ENCODE measurements at regions not wholly inside any gene's neighbourhood (a gene's known extent, or its start where the extent isn't known, plus 50 kb on each side); places are given as distances from the start of the nearest gene placed in this dataset.
"Not testable (repeated sequence)": the region's sequence is repeated elsewhere in the genome, so short reads cannot be mapped to it uniquely, and the experiment has no call there.

GRCh38 chr7:4479367-4480039, 202.6 kb upstream of the FOXK1 start:
- DNase-seq (ENCODE audit: low read depth), result peak; percentile 83
- TF ChIP-seq POLR2A (IDR thresholded peaks at IDR 0.05; ENCODE audit: extremely low read depth, insufficient read length) (no peak), CTCF (IDR thresholded peaks at IDR 0.05; ENCODE audit: low read depth, low read length) (peak; percentile 65), MYC (IDR thresholded peaks at IDR 0.05; ENCODE audit: low read depth, low read length) (no peak; the same call in 1 of the 2 replicates)
- TF ChIP-seq, protein P1, sequence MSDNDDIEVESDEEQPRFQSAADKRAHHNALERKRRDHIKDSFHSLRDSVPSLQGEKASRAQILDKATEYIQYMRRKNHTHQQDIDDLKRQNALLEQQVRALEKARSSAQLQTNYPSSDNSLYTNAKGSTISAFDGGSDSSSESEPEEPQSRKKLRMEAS (IDR thresholded peaks at IDR 0.05; ENCODE audit: low read depth, low read length), result peak; percentile 39
- no peak overlapping the region for H3K4me3 ChIP-seq (ENCODE audit: low read depth, low read length)

DNA sequence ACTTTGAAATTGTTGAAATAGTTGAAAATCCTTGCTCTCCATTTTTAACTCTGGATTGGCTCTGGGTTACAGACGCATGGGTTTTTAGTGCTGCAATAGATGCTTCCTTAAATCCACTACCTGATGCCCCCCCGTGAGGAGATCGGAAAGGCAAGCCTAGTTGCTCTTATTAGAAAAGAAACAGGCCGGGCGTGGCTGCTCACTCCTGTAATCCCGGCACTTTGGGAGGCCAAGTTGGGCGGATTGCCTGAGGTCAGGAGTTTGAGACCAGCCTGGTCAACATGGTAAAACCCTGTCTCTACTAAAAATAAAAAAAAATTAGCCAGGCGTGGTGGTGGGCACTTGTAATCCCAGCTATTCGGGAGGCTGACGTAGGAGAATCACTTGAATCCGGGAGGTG, 202.0 kb upstream of the FOXK1 start:
- not testable (repeated sequence) for H3K4me3 ChIP-seq (ENCODE audit: low read depth, low read length); DNase-seq (ENCODE audit: low read depth)

DNA sequence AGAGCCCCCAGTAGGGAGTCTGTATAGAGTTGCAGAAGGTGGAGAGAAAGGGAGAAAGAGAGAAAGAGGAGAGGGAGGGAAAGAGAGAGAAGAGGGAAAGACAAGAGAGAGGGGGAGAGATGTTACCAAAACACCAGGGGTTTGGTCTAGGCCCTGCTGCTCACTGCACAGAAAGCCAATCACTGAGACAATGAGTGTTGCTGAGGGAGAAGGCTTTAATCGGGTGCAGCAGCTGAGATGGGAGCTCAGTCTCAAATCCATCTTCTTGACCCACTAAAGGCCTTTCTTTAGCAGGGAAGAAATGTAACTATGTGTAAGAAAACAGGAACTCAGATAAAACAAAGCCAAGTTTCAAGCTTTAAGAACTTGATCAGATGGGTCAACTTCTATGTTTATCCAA, 198.2 kb upstream of the FOXK1 start:
- H3K4me3 ChIP-seq (ENCODE audit: low read depth, low read length), result no peak overlapping the region
- no peak for DNase-seq (ENCODE audit: low read depth)
- TF ChIP-seq POLR2A (IDR thresholded peaks at IDR 0.05; ENCODE audit: extremely low read depth, insufficient read length), result no peak
- TF ChIP-seq, protein P1 (IDR thresholded peaks at IDR 0.05; ENCODE audit: low read depth, low read length), result no peak
- TF ChIP-seq CTCF (IDR thresholded peaks at IDR 0.05; ENCODE audit: low read depth, low read length), result no peak
- TF ChIP-seq MYC (IDR thresholded peaks at IDR 0.05; ENCODE audit: low read depth, low read length), result no peak

- H3K4me3 ChIP-seq (ENCODE audit: low read depth, low read length), result no peak overlapping the region
- TF ChIP-seq CTCF (IDR thresholded peaks at IDR 0.05; ENCODE audit: low read depth, low read length), result no peak
- no peak for TF ChIP-seq POLR2A (IDR thresholded peaks at IDR 0.05; ENCODE audit: extremely low read depth, insufficient read length)
- no peak for TF ChIP-seq MYC (IDR thresholded peaks at IDR 0.05; ENCODE audit: low read depth, low read length)
- TF ChIP-seq, protein P1 (IDR thresholded peaks at IDR 0.05; ENCODE audit: low read depth, low read length), result no peak
- DNase-seq (ENCODE audit: low read depth), result no peak
Measured at GRCh38 chr7:4484545-4484944, 197.6 kb upstream of the FOXK1 start.

- TF ChIP-seq CTCF (IDR thresholded peaks at IDR 0.05; ENCODE audit: low read depth, low read length) (no peak), MYC (IDR thresholded peaks at IDR 0.05; ENCODE audit: low read depth, low read length) (no peak), POLR2A (IDR thresholded peaks at IDR 0.05; ENCODE audit: extremely low read depth, insufficient read length) (no peak)
- TF ChIP-seq, protein P1 (IDR thresholded peaks at IDR 0.05; ENCODE audit: low read depth, low read length), result no peak
- DNase-seq (ENCODE audit: low read depth), result no peak
Measured at GRCh38 chr7:4486907-4487306, 195.2 kb upstream of the FOXK1 start.

DNA sequence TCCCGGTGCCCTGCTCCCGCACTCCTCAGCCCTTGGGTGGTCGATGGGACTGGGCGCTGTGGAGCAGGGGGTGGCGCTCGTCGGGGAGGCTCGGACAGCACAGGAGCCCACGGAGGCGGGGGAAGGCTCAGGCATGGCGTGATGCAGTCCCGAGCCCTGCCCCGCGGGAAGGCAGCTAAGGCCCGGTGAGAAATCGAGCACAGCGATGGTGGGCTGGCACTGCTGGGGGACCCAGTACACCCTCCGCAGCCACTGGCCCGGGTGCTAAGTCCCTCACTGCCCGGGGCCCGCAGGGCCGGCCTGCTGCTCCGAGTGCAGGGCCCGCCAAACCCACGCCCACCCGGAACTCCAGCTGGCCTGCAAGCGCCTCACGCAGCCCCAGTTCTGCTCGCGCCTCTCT, 185.2 kb upstream of the FOXK1 start:
- DNase-seq (ENCODE audit: low read depth); H3K4me3 ChIP-seq (ENCODE audit: low read depth, low read length): not testable (repeated sequence)

More at GRCh38 chr7:4486907-4487306, 195.2 kb upstream of the FOXK1 start:
- H3K4me3 ChIP-seq (ENCODE audit: low read depth, low read length), result no peak overlapping the region

GRCh38 chr7:4500812-4501211, 181.3 kb upstream of the FOXK1 start:
- TF ChIP-seq POLR2A (IDR thresholded peaks at IDR 0.05; ENCODE audit: extremely low read depth, insufficient read length) (no peak), CTCF (IDR thresholded peaks at IDR 0.05; ENCODE audit: low read depth, low read length) (no peak), MYC (IDR thresholded peaks at IDR 0.05; ENCODE audit: low read depth, low read length) (no peak)
- TF ChIP-seq, protein P1 (IDR thresholded peaks at IDR 0.05; ENCODE audit: low read depth, low read length), result no peak
- no peak for DNase-seq (ENCODE audit: low read depth)
- no peak overlapping the region for H3K4me3 ChIP-seq (ENCODE audit: low read depth, low read length)

- not testable (repeated sequence) for DNase-seq (ENCODE audit: low read depth); H3K4me3 ChIP-seq (ENCODE audit: low read depth, low read length)
Measured at GRCh38 chr7:4507886-4508285, 174.2 kb upstream of the FOXK1 start.

Data from NB4 (cell line).